Adrenal gland (tissue), 9 donors: ENCODE measurements at regions not wholly inside any gene's neighbourhood (a gene's known extent, or its start where the extent isn't known, plus 50 kb on each side); places are given as distances from the start of the nearest gene placed in this dataset.

Experiments
- DNase-seq, 7 donors: peaks; one replicate each; pipeline ENCODE4 v3.0.0-alpha.2; 2019 to 2020
- H3K27ac ChIP-seq, 5 donors: fragments of 200-600 bp; sonication (generic) in 4 of 5; 1 replicate in 3 of 5; 2 replicates in 2 of 5; pipeline versions ENCODE4 v1.5.1 to v1.8.0; 2016 to 2020; ENCODE audit warnings: mild to moderate bottlenecking in 1 of 5
- H3K27me3 ChIP-seq: fragments of 200-600 bp; 2 replicates; pipeline ENCODE4 v1.8.0; 2021
- H3K36me3 ChIP-seq, 2 donors: fragments of 200-600 bp; replicated peaks in 1 of 2; 1 replicate in 1 of 2; 2 replicates in 1 of 2; pipeline versions ENCODE4 v1.5.1 to v1.8.0; 2018 to 2022
- H3K4me1 ChIP-seq, 2 donors: fragments of 200-600 bp; replicated peaks in 1 of 2; 1 replicate in 1 of 2; 2 replicates in 1 of 2; pipeline versions ENCODE4 v1.5.1 to v1.8.0; 2018 to 2021
- H3K4me3 ChIP-seq, 4 donors: fragments of 200-600 bp; sonication (generic) in 3 of 4; one replicate each; pipeline ENCODE4 v1.5.1; 2016 to 2018
- H3K9me3 ChIP-seq, 3 donors: fragments of 200-600 bp; sonication (generic) in 1 of 3; replicated peaks in 1 of 3; 1 replicate in 2 of 3; 2 replicates in 1 of 3; pipeline versions ENCODE4 v1.5.1 to v1.8.0; 2016 to 2021
- POLR2A ChIP-seq, 2 donors: fragments of 450-650 bp; IDR thresholded peaks; one replicate each; pipeline ENCODE4 v1.6.1; 2017; ENCODE audit warnings: antibody characterized with exemption in 2 of 2, mild to moderate bottlenecking in 2 of 2, moderate library complexity in 1 of 2
- WGBS, 4 donors: extraction: QIAGEN DNeasy Blood & Tissue Kit in 2 of 4; methylation state at CpG; one replicate each; pipeline versions ENCODE4 v1.1.5 to v1.1.7; 2013 to 2017; 5-methylcytosine and 5-hydroxymethylcytosine counted together
- intact Hi-C, 2 donors: fragments of 100-400 bp; cut with DNase I; formaldehyde crosslinking; loops; one replicate each; pipeline versions ENCODE4 v1.14.1 to v1.15.0; 2022 to 2023
- TF ChIP-seq, protein P1 (sequence below), 6 experiments: fragments of 450-650 bp in 4 of 6; fragments of 200-600 bp in 2 of 6; sonication (generic) in 1 of 6; IDR thresholded peaks; 1 replicate in 5 of 6; 2 replicates in 1 of 6; pipeline versions ENCODE4 v1.5.1 to v1.8.0; 2016 to 2021; ENCODE audit warnings: antibody characterized with exemption in 6 of 6, mild to moderate bottlenecking in 2 of 6, moderate library complexity in 1 of 6
- donor health status: healthy with polysubstance abuse.
- donor health status: Bipolar disorder and iron deficiency.
- donor health status: DM: yes; HTN: yes; CAD: no.
- donor health status: DM: no; HTN: no; CAD: no.
- donor health status: DM: no; HTN: no; CAD: no.

DNA sequence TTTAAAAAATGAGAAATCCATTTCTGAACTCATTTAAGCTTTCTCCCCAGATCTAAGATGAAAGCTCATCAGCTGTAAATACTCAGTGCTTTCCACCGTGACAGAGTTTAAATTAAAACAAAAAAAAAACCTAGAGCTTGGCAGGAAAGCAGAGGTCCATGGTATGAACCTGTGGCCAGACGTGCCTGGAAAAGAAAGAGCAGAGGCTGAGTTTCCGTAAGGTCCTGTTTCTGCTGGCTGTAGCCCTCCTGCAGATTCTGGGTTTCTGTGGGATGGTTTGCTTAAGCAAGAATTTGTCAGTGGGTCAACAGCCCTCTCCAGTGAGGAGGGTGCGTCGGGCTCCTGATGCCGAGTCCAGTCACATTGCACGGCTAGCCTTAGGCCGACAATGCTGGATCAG is 383.2 kb downstream of the SAMD5 start:
- Histone ChIP-seq H3K27ac (no peak overlapping the region), H3K27me3 (no peaks in the 10 kb centered on the region), H3K36me3 (no peaks in the 10 kb centered on the region), H3K4me1 (no peaks in the 10 kb centered on the region), H3K9me3 (no peaks in the 10 kb centered on the region), H3K4me3 (no peak overlapping the region)
- 64 to 83% (median 76%) methylated on average over 8 of the region's 8 CpGs for WGBS, 4 donors
- no peak for TF ChIP-seq POLR2A (IDR thresholded peaks at IDR 0.05)
- TF ChIP-seq, protein P1, sequence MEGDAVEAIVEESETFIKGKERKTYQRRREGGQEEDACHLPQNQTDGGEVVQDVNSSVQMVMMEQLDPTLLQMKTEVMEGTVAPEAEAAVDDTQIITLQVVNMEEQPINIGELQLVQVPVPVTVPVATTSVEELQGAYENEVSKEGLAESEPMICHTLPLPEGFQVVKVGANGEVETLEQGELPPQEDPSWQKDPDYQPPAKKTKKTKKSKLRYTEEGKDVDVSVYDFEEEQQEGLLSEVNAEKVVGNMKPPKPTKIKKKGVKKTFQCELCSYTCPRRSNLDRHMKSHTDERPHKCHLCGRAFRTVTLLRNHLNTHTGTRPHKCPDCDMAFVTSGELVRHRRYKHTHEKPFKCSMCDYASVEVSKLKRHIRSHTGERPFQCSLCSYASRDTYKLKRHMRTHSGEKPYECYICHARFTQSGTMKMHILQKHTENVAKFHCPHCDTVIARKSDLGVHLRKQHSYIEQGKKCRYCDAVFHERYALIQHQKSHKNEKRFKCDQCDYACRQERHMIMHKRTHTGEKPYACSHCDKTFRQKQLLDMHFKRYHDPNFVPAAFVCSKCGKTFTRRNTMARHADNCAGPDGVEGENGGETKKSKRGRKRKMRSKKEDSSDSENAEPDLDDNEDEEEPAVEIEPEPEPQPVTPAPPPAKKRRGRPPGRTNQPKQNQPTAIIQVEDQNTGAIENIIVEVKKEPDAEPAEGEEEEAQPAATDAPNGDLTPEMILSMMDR (IDR thresholded peaks at IDR 0.05), result no peak
- DNase-seq, result no peak
- intact Hi-C loops, result no loop called here

- no peaks in the 10 kb centered on the region for H3K9me3 ChIP-seq
- no peak overlapping the region for H3K27ac ChIP-seq
- H3K4me1 ChIP-seq, result no peaks in the 10 kb centered on the region
- H3K4me3 ChIP-seq, result no peak overlapping the region
- no peaks in the 10 kb centered on the region for H3K36me3 ChIP-seq
- no peak for DNase-seq
- H3K27me3 ChIP-seq, result no peaks in the 10 kb centered on the region
- WGBS, 4 donors, result 75 to 86% (median 84%) methylated on average over 3 of the region's 3 CpGs
- intact Hi-C loops, result no loop called here
- no peak for TF ChIP-seq POLR2A (IDR thresholded peaks at IDR 0.05)
- TF ChIP-seq, protein P1 (IDR thresholded peaks at IDR 0.05), result no peak
Observed at GRCh38 chr6:147892476-147892875, 384.0 kb downstream of the SAMD5 start.

- 80 to 88% (median 83%) methylated on average over 4 of the region's 4 CpGs for WGBS, 4 donors
- Histone ChIP-seq H3K4me3 (no peak overlapping the region), H3K36me3 (no peaks in the 10 kb centered on the region), H3K4me1 (no peaks in the 10 kb centered on the region), H3K27ac (no peak overlapping the region), H3K27me3 (no peaks in the 10 kb centered on the region), H3K9me3 (no peaks in the 10 kb centered on the region)
- intact Hi-C loops, result no loop called here
- TF ChIP-seq, protein P1 (IDR thresholded peaks at IDR 0.05), result no peak
- no peak for TF ChIP-seq POLR2A (IDR thresholded peaks at IDR 0.05)
- no peak for DNase-seq
Observed at GRCh38 chr6:147895272-147895671, 386.8 kb downstream of the SAMD5 start.

GRCh38 chr6:147900247-147900830 is 391.8 kb downstream of the SAMD5 start:
- no peak for DNase-seq
- Histone ChIP-seq H3K27ac (no peak overlapping the region), H3K4me3 (no peak overlapping the region), H3K36me3 (no peaks in the 10 kb centered on the region), H3K9me3 (no peaks in the 10 kb centered on the region), H3K4me1 (no peaks in the 10 kb centered on the region), H3K27me3 (no peaks in the 10 kb centered on the region)
- TF ChIP-seq, protein P1 (IDR thresholded peaks at IDR 0.05), result no peak
- no peak for TF ChIP-seq POLR2A (IDR thresholded peaks at IDR 0.05)
- intact Hi-C loops, result no loop called here
- WGBS, 4 donors, result 76 to 80% (median 79%) methylated on average over 12 of the region's 12 CpGs
